H1 (cell line): ENCODE measurements at regions not wholly inside any gene's neighbourhood (a gene's known extent, or its start where the extent isn't known, plus 50 kb on each side); places are given as distances from the start of the nearest gene placed in this dataset.
A peak's percentile ranks its signal among the peaks of the same experiment; 100 is the strongest.

Source experiments
- CHD1 ChIP-seq: IDR thresholded peaks from 2 replicates; pipeline ENCODE4 v1.6.1; 2012; ENCODE audit warnings: low read depth, low read length, improper control_type of control experiment
- FOSL1 ChIP-seq: IDR thresholded peaks from 2 replicates; pipeline ENCODE4 v1.6.1; 2011; ENCODE audit warnings: mild to moderate bottlenecking, low read depth, low read length, moderate library complexity; ENCODE audit not compliant: insufficient read depth
- HDAC6 ChIP-seq: IDR thresholded peaks from one replicate; pipeline ENCODE4 v1.7.1; 2012; ENCODE audit warnings: low read depth, mild to moderate bottlenecking, inconsistent platforms, low read length, moderate library complexity
- JUN ChIP-seq: IDR thresholded peaks from 2 replicates; pipeline ENCODE4 v1.6.1; 2011; ENCODE audit warnings: low read depth, mild to moderate bottlenecking, improper control_type of control experiment, low read length
- KDM1A ChIP-seq: fragments of 200-600, 300-600 bp; sonication (generic); IDR thresholded peaks from 2 replicates; pipeline ENCODE4 v1.7.1; 2016; ENCODE audit warnings: mild to moderate bottlenecking, low read length, borderline replicate concordance
- TEAD4 ChIP-seq: IDR thresholded peaks from 2 replicates; pipeline ENCODE4 v1.6.1; 2012; ENCODE audit warnings: low read depth, low read length, inconsistent platforms, mixed read lengths

- TF ChIP-seq FOSL1, result no peak
- TF ChIP-seq TEAD4, result peak; percentile 58; the same call in 1 of the 2 replicates
- TF ChIP-seq KDM1A, result no peak
- TF ChIP-seq JUN, result 0 out of 2 replicates have a peak, but pooled peaks have one; percentile 64
- no peak for TF ChIP-seq HDAC6
- TF ChIP-seq CHD1, result no peak
Observed at GRCh38 chr6:73942592-73943186, 246.7 kb downstream of the CD109 start (continued).
